GM19463 (cell line): ENCODE measurements at regions not wholly inside any gene's neighbourhood (a gene's known extent, or its start where the extent isn't known, plus 50 kb on each side); places are given as distances from the start of the nearest gene placed in this dataset.

Source experiments
- ATAC-seq: cut with Tn5 transposase; IDR thresholded peaks from one replicate; pipeline ENCODE4 v1.9.1; 2021; ENCODE audit warnings: mild to moderate bottlenecking, moderate library complexity; ENCODE audit not compliant: unreplicated experiment

DNA sequence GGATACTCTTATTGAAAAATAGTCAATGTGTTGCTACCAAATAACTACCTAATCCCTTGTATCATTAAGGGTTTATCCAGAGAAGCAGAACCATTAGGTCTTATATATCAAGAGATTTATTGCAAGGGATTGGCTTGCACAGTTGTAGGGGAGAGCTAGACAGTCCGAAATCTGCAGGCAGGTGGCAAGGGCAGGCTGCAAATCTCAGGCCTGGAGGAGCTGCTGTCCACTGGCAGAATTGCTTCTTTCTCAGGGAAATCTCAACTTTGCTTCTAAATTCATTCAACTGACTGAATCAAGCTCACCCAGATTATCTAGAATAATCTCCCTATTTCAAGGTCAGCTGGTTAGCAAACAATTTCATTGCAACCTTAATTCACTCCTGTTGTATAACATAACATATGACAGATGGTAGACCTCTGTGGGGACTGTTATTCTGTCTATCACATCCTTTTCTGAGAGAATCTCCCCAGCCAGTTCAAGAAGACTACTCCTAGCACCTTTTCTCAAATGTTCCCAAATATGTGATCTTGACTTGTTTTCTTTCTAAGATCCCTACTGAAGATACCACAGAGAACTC is 194.2 kb downstream of the NHLRC3 start:
- ATAC-seq: no peak

- ATAC-seq: no peak
Measured at GRCh38 chr13:39232999-39233398, 194.7 kb downstream of the NHLRC3 start.

DNA sequence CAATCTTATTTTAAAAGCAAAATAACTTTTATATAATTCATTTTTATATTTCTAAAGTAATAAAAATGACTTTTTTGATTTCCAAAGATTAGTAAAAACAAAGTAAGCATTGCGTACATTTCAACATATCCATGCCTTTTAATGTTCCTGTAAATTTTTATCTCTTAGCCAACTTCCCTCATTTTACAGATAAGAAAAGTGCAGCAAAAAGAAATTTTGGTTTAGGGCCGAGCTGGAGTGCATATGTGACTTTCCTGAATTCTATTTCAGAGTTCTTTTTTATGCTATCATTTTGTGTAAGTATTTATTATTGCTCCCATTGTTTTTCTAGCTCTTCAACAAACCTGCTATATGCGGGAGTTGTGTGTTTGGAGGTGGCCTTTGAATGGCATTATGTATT is 195.3 kb downstream of the NHLRC3 start:
- ATAC-seq: no peak

DNA sequence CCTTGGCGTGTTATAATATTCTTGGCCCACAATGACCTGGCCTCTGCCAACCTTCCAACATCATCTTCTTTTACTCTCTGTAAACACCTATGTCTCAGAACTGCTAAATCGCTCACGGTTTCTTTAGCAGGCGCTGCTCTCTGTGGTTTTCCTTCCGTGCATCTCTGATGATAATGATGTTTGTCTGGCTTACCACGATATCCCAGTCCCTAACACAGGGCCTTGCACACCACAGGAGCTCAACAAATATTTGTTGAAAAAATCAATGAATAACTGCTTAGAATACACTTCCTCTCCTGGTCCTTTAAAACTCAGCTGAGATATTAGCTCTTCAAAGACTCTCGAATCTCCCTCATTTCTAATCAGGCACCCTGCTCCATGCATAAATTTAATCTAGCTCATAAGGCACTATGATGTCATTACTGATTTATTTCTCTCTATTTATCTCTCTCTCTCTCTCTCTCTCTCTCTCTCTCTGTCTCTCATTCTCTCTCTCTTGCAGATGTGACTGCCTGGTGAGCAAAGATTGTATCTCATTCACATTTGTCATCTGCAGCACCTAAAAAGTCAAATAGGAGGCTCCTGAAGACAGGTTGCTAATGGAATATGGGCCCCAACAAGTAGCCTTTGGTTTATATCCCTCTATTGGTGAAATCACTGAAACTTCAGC is 206.4 kb downstream of the NHLRC3 start:
- ATAC-seq: no peak

DNA sequence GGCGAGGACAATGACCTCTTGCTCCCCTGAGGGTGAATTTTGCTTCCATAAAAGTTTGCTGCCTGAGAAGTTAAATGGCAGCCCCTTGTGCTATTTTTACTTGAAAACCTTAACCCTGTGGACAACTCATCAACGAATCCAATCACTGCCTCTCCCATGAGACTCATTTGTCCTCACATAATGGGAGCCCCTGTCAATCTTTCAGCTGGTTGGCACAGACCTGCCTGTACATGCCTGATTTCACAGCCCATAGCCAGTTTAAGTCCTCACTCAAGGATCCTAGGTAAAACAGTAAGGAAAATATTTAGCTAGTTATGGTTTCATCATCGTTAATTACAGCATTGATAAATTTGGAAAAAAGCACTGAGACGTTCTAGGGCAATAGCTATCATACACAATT is 207.4 kb downstream of the NHLRC3 start:
- ATAC-seq: no peak

DNA sequence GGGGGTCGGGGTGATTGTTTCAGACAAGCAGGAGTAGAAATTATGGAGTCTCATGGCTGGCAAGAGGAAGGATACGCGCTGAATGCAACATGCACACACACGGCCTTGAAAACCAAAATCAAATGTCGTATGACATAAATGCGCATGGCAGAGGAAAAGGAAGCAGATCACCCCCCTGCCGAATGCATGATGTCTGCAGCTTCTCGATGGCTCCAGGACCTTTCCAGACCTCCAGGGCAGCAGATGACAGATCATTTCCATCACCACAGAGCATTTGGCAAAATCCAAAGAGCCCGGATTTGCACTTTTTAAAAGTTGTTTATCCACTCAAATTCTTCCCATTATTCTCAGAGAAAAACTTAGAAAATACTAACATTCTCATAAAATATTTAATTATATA is 211.7 kb downstream of the NHLRC3 start:
- ATAC-seq: no peak

DNA sequence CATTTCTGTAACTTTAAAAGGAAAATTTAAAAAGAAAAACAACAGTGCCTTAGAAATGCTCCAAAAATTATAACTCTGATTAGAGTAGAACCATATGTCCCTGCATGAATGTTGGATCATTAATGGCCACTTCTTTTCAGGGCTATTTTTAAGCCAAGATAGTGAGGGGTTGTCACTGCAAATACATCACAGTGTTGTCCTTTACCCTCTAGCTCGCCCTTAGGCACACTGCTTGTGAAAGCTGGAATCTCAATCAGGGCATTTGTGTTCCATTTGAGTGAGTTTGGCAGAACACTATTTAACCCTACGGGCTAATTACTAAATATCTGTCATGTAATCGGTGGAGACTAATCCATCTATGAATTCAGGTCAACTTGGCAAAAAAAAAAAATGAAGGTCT is 212.2 kb downstream of the NHLRC3 start:
- no peak for ATAC-seq

DNA sequence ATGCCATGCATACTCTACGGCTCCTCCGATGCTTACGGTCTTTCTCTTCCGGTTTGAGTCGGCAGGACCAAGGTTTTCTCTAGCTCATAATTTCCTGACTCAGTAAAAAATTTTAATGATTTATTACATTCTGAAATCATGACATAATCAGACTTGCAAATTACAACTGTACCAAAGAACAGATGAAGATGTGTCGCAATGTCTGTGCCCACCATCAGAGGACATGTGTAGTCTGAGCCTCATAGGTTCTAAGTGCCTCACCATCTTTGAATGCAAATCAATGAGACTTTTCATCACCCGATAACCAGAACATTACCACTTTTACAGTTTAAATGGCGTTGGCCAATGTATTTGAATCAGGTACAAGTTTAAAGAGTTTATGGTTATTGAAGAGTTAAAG is 213.1 kb downstream of the NHLRC3 start:
- ATAC-seq: no peak

DNA sequence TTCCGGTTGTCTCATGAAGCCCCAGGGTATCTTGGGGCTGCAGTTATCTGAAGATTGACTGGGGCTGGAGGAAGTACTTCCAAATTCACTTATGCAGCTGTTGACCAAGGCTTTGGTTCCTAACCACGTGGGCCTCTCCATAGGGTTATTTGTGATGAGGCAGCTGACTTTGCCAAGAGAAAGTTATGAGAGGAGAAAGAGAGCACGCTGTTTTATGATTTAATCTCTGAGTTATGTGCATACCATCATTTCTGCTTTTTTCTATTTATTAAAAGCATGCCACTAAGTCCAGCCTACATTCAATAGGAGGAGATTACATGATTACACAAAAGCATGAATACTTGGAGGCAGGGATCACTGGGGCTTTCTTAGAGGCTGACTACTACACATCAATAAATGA is 215.5 kb downstream of the NHLRC3 start:
- no peak for ATAC-seq

DNA sequence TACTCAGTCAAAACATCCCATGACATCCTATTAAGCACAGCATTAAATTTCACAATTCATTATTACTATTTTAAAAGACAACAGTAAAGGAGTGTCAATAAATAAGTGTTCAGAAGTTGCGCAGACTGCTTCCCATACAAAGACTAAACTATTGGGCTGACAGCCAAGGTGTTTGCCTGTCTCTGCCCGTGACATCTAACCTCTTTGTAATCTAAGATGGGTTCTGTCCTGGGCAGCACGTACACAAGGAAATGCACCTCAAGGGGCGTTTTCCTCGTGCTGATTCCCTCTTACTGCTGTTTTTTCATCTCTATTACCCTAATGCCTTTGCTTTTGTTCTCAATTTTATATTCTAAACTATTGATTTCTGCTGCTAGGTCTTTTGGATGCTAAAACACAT is 216.3 kb downstream of the NHLRC3 start:
- no peak for ATAC-seq

DNA sequence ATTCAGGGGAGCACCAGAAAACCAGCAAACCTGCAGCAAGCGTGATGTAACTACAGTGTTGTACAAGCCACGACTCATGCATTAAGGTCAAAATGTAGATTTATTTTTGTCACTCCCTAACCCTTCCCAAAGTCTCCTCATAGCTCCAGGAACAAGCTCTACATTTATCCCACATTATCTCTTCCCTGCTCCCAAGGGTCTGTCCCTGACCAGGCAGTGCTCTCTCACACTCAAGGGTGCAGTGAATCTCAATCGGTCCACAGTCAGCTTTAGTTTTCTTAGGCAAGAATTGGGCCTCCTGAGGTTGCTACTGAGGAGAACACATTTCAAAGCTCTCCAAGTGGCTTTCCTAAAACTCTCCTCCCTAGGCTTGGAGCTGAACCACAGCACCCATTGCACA is 219.4 kb downstream of the NHLRC3 start:
- no peak for ATAC-seq

DNA sequence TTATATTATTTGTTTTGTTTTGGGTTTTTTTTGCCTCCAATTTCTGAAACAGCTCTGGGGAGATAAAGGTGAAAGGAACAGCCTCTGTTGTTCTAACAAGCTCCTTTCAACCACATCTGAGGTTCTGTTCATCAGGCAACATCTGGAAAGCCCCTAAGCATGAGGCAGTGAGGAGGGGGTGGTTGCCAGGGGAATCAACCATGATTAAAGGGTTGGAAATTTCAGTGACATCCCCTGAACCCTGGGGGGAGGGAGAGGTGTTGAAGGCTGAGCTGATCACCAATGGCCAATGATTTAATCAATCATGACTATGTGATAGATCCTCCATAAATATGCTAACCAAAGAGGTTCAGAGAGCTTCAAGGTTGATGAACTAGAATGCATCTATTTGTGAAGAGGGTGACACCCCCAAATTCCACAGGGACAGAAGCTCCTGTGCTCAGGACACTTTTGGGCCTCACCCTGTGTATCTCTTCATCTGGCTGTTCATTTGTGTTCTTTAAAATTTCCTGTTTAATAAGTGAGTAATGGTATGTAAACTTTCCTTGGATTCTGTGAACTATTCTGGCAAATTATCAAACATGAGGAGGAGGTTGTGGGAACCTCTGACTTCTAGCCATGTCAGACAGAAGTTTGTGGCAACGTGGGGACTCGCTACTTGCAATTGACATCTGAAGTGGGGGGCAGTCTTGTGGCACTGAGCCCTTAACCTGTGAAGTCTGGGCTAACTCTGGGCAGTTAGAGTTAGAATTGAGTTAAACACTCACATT is 221.3 kb downstream of the NHLRC3 start:
- peak; percentile 72 for ATAC-seq

DNA sequence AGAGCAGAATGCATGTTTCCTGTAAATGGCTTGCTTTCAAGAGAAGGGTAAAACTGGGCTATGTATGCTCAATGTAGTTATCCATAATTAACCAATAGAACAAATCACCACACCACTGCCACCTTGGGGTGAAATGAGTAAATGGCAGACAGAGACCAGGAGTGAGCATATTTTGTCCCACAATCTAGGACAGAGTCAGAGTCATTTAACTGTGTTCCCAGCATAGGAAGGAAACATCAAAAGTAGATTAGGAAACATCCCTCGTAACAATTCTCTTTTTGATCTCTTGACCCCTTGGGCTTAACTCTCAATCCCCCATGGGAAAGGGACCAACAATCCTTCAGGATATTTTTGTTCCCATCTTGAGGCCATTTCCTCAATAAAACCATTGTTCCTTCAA is 224.8 kb downstream of the NHLRC3 start:
- peak; percentile 65 for ATAC-seq

DNA sequence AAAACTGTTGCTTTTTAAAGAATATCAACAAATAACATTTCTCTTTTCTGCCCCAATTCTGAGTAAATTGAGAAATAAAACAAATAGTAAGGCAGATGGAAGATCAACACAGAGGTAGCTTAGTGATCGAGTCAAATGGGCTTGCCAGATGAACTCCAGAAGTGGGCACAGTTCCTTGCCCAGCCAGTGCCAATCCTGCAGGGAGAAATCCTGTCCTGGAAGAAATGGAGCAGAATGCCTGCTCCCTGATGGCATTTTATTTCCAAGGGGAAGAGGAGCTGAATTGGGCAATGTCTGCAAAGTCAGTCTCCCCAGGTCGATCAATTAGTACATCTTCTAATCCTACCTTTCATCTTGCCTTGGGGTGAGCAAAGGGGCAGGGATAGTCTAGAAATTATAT is 225.3 kb downstream of the NHLRC3 start:
- ATAC-seq: no peak

- ATAC-seq: no peak
Measured at GRCh38 chr13:39266426-39266825, 228.2 kb downstream of the NHLRC3 start.

- no peak for ATAC-seq
Measured at GRCh38 chr13:39268398-39268797, 230.1 kb downstream of the NHLRC3 start.

GRCh38 chr13:39269004-39269403 is 230.7 kb downstream of the NHLRC3 start:
- ATAC-seq: no peak

GRCh38 chr13:39269411-39269810 is 231.2 kb downstream of the NHLRC3 start:
- no peak for ATAC-seq

- no peak for ATAC-seq
Measured at GRCh38 chr13:39272994-39273393, 234.7 kb downstream of the NHLRC3 start.

DNA sequence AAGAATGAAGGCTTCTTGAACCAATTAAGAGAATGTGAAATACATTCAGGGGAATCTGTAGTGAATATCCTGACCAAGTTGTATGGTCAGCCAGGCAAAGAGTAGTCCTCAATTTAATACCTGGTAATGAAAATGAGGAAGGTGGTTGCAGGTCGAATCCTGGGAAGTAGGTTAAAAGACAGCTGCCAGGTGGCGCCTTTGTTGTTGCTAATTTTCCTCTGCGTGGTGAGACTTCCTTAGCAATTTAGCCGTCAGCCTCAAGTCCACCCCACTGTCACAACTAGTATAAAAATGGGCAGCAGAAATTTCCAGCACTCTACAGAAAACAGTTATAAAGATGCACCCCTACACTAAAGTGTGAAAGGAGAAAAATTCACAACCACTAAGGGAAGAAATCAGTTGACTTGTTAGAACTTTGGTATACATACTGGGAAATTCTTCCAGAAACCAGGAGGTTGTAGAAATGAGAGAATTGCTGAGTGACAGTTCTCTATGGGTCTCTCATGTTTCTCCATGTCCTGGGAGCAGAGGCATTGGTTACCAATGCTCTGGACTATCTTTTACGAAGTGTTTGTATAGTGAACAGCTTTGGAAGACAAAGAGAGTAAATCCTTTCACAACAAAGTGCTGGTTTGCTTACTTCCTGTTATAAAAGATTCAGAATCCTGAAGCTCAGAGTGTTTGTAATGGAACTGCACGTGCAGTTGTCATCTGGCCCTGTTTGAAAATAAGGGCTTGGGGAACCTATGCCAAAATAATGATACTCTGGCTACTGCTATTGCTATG is 235.9 kb downstream of the NHLRC3 start:
- ATAC-seq: no peak

DNA sequence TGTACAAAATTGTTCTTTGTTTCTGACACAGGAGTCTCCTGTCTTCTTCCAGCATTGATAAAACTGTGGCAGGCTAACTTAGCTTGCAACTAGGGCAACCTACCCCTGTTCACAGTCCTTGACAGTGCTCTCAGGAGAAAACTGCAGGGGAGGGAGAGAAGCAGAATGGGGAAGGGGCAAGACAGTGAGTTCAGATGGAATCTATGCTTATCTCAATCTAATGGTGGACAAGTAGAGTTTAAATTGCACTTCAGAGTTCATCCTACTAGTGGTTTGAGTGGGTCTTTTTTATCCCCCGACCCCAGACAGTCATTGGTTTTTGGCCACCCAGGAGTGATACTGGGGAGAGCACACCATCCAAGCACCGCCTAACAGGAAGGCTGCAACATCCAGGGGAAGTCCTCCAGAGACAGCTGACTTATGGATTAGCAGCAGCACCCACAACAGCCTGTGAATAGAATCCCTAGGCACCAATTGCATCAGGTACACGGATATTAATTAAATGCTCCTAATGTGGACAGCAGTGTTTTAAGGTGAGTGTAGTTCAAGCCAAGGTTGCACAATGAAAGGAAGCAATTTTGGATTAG is 236.6 kb downstream of the NHLRC3 start:
- no peak for ATAC-seq
